Choroid plexus epithelial cell (primary cell): ENCODE measurements at regions not wholly inside any gene's neighbourhood (a gene's known extent, or its start where the extent isn't known, plus 50 kb on each side); places are given as distances from the start of the nearest gene placed in this dataset.
A peak's percentile ranks its signal among the peaks of the same experiment; 100 is the strongest.
"Not testable (repeated sequence)": the region's sequence is repeated elsewhere in the genome, so short reads cannot be mapped to it uniquely, and the experiment has no call there.

ENCODE experiments used
- DNase-seq: peaks from one replicate; pipeline ENCODE4 v3.0.0-alpha.2; 2010; ENCODE audit warnings: low read depth
- H3K4me3 ChIP-seq: 2 replicates; pipeline ENCODE4 v1.5.1; 2011; ENCODE audit warnings: low read depth, mild to moderate bottlenecking, control low read depth, low read length, moderate library complexity
- TF ChIP-seq, protein P1 (sequence below): conservative IDR thresholded peaks from 2 replicates; pipeline ENCODE4 v1.5.1; 2011; ENCODE audit warnings: low read depth, mild to moderate bottlenecking, control low read depth, inconsistent platforms, low read length, moderate library complexity

- H3K4me3 ChIP-seq, DNase-seq: not testable (repeated sequence)
These were observed 1235.8 kb downstream of the TMEM121 start for GRCh38 chr14:106761886-106762816.

DNA sequence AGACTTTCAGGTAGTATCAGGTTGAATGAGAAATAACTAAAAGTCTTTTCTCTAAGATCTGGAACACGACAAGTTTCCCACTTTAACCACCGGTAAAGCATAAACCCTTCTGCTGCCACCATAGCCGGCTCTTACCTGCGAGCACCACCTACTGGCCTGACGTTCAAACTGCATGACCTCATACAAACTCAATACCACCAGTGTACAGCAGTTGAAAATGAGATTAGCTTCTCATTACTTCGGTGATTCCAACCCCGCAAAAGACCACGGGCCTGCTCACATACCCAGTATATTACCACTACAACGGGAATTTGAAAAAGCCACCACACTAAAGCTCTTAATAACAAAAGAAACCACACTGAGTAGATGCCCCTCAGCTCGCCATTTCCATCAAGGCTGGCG lies 1238.6 kb downstream of the TMEM121 start:
- TF ChIP-seq, protein P1, sequence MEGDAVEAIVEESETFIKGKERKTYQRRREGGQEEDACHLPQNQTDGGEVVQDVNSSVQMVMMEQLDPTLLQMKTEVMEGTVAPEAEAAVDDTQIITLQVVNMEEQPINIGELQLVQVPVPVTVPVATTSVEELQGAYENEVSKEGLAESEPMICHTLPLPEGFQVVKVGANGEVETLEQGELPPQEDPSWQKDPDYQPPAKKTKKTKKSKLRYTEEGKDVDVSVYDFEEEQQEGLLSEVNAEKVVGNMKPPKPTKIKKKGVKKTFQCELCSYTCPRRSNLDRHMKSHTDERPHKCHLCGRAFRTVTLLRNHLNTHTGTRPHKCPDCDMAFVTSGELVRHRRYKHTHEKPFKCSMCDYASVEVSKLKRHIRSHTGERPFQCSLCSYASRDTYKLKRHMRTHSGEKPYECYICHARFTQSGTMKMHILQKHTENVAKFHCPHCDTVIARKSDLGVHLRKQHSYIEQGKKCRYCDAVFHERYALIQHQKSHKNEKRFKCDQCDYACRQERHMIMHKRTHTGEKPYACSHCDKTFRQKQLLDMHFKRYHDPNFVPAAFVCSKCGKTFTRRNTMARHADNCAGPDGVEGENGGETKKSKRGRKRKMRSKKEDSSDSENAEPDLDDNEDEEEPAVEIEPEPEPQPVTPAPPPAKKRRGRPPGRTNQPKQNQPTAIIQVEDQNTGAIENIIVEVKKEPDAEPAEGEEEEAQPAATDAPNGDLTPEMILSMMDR: peak; percentile 41
- peak; percentile 17 for DNase-seq
- H3K4me3 ChIP-seq: not testable (repeated sequence)

DNA sequence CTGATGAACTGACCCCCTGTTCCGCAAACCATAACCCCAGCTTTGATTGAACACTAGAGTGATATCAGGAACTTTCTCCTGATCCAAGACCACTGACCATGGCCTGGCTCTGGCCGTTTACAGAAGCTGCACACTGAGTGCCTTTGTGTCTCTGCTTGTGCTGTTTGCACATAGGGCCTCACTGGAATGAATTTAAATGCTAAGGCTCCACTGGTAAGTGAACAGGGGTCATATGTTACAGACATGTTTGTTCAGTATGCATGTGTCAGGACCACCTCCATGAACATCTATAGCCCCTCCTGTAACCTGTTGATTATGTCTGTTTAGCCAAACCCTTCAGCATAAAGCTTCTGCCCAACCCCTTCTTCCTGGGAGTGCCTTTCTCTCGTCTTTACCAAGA lies 1239.8 kb downstream of the TMEM121 start:
- TF ChIP-seq, protein P1: no peak
- no peak overlapping the region for H3K4me3 ChIP-seq
- DNase-seq: no peak

GRCh38 chr14:106766551-106767277 lies 1240.3 kb downstream of the TMEM121 start:
- H3K4me3 ChIP-seq, DNase-seq: not testable (repeated sequence)

DNA sequence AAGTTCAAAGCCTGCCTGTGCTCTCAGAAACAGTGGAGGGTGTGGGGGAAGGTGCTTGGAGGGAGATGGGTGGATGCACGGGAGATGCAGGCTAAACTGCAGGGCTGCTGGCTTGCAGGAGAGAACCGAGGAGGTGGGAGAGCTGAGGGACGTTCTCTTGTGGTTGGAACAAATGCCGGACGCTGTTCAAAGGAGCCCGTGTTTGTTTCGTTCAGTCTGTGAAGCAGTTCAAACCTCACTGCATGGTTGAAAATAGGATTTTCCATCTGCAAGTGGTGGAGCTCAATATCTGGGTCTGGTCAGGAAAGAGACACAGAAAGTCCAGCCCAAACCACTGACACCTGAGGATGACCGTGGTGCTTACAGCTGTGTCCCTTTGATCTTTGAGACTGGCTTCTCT lies 1241.8 kb downstream of the TMEM121 start:
- not testable (repeated sequence) for DNase-seq, H3K4me3 ChIP-seq

GRCh38 chr14:106768972-106769700 lies 1242.8 kb downstream of the TMEM121 start:
- H3K4me3 ChIP-seq, DNase-seq: not testable (repeated sequence)

GRCh38 chr14:106770158-106770672 lies 1243.8 kb downstream of the TMEM121 start:
- H3K4me3 ChIP-seq, DNase-seq: not testable (repeated sequence)

- not testable (repeated sequence) for H3K4me3 ChIP-seq, DNase-seq
These were observed 1248.6 kb downstream of the TMEM121 start for GRCh38 chr14:106774889-106775480.

DNA sequence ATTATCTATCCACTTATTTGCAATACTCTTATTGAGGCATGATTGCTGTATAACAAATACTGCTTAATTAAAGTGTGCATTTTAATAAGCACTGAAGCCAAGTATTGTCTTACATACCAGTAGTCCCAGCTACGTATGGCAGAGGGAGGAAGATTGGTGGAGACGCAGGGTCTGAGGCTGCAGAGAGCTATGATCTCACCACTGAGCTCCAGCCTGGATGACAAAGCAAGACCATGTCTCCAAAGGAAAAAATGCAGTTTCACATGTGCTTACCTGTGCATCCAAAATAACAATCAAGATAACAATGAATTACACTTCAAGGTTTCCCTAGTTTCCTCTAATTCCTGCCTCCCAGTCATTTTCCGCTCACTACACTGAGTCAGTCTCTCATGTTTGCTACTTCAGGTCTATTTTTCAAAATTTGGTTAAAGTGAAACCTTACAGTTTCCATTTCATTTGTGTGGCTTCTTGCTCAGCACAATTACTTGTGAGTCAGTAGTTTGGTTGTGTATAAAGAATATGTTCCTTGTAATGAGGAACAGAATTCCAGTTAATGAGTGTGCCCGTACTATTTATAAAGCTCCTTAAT lies 1250.1 kb downstream of the TMEM121 start:
- TF ChIP-seq, protein P1: no peak
- DNase-seq: no peak

More for the DNA sequence above, 1250.1 kb downstream of the TMEM121 start:
- H3K4me3 ChIP-seq: no peak overlapping the region
